ENCODE measurements at regions not wholly inside any gene's neighbourhood (a gene's known extent, or its start where the extent isn't known, plus 50 kb on each side); places are given as distances from the start of the nearest gene placed in this dataset.

- no peak for DNase-seq (ENCODE audit: low read depth)
Measured at GRCh38 chr11:111444040-111444439, 65.0 kb upstream of the POU2AF1 start.

GRCh38 chr11:111443640-111444039 is 64.6 kb upstream of the POU2AF1 start:
- DNase-seq (ENCODE audit: low read depth), result no peak

DNA sequence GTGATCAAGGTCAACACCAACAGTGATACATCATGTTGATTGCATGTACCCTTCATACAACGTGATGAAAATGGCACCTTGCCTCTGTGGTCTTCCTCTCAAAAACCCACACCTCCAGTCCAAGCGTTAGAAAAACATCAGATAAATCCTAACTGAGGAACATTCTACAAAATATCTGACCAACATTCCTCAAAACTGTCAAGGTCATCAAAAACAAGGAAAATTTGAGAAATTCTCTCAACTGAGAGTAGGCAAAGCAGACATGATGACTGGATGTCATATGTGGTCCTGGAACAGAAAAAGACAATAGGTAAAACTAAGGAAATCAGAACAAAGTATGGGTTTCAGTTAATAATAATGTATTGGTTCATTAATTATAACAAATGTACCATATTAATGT is 64.0 kb upstream of the POU2AF1 start:
- no peak for DNase-seq (ENCODE audit: low read depth)

DNA sequence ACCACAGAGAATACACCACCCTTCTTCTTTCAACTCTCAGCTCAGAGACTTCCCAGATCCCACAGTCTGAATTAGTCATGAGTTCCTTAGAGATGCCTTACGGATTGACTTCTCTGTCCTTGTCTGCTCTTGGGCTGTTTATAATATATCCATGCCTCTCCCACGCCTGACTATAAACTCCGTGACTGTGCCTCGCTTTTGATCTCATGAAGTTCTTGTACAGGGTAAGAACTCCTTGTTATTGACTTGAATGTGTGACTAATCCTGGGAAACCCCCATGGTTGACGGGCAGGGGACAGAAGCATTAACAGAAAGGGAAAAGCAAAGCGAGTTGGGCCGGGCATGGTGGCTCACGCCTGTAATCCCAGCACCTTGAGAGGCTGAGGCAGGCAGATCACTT is 62.4 kb upstream of the POU2AF1 start:
- peak; percentile 86 for DNase-seq (ENCODE audit: low read depth)

- no peak for DNase-seq (ENCODE audit: low read depth)
Measured at GRCh38 chr11:111440416-111441205, 61.5 kb upstream of the POU2AF1 start.

- DNase-seq (ENCODE audit: low read depth), result no peak
Measured at GRCh38 chr11:111439901-111440300, 60.8 kb upstream of the POU2AF1 start.

DNA sequence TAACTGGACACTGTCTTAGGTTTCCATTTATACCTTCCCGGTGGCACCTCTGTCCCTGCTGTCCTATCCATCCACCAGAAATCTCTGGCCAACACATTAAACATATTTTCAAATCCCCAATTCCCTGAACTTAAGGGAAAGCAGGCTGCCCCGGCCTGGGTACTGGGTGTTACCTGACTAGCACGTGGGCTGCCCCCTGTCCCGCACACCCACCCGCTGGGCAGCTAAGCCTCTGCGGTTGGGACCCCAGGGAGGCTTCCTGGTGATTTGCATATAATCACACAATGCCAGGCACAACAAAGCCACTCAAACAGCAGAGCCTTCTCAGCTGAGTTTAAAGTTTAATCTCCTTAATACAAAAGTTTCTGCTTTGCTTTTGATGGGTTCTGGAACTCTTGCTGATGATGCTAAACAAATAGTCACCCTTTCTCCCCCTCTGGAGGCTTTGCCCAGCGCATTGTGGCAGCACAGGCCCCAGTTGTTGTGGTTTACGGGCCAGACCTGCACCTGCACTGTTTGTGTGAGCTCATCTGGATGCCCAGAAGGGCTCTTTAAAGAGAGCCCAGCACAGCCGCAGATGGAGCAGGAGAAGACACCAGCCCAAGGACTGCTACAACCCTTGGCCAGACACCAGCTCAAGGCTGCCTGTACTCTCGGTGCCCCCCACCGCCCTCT is 59.9 kb upstream of the POU2AF1 start:
- no peak for DNase-seq (ENCODE audit: low read depth)

DNA sequence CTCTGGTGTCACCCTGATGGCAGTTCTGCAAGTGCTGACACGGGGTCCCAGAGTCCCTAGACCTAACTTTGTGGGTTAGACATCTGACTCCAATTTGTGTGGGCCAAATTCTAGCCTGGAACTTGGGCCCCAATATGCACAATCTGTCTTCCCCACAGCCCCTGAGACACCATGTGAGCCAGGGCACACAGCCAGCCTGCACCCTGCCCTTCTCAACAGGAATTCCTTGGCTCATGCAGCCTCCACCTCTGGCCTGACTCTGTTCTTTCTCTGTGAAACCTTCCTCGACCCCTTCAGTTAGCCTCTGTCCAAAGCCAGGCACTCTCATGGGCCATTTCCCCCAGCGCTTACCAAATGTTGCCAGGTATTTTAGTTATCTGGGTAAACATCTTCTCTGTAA is 59.1 kb upstream of the POU2AF1 start:
- no peak for DNase-seq (ENCODE audit: low read depth)

DNA sequence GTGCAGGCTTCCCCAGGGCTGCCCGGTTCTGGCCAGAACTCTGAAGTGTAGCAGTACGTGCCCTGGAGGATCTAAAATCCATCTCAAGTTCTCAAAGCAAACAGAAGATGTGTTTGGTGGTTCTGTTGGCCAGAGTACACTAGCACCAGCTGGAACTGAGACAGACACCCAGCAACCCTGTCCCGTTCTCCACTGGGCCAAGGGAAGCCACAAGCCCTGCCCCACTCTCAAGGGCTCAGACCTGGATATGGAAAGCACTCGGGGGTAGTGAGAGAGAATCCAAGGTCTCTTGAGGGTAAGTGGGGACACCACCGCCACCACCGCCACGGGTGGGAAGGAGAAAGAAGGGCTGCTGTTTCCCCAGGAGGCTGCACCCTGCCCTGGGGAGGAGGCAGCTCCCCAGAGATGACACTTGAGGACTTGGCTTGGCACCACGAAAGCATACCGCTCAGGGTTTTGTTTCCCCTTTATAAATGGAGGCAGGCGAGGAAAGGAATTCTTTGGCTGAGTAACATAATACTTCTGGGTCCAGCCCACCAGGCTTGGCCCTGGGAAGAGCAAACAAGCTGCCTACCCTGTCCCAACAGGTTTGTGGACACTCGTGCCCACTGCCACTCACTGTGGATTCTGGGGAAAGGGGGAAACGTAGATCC is 56.1 kb upstream of the POU2AF1 start:
- DNase-seq (ENCODE audit: low read depth), result no peak

GRCh38 chr11:111429066-111429506 is 50.0 kb upstream of the POU2AF1 start:
- peak; percentile 70 for DNase-seq (ENCODE audit: low read depth)

Data from iris pigment epithelial cell (primary cell).